ENCODE measurements at regions not wholly inside any gene's neighbourhood (a gene's known extent, or its start where the extent isn't known, plus 50 kb on each side); places are given as distances from the start of the nearest gene placed in this dataset.

- no peak for TF ChIP-seq POLR2A (IDR thresholded peaks at IDR 0.05)
- no peak for TF ChIP-seq CTCF (IDR thresholded peaks at IDR 0.05)
- no peak for TF ChIP-seq POLR2AphosphoS5 (IDR thresholded peaks at IDR 0.05)
These were observed 213.5 kb upstream of the NAV2 start for GRCh38 chr11:19499026-19499669.

All from breast epithelium (tissue), 3 donors.